GM23338 (cell line): ENCODE measurements at regions not wholly inside any gene's neighbourhood (a gene's known extent, or its start where the extent isn't known, plus 50 kb on each side); places are given as distances from the start of the nearest gene placed in this dataset.

ENCODE experiments used
- ATAC-seq: fragments of 200-7000 bp; cut with Tn5 transposase; 3 replicates; pipeline ENCODE4 v1.9.1; 2020
- DNase-seq: peaks from one replicate; pipeline ENCODE4 v3.0.0-alpha.2; 2015; ENCODE audit warnings: low spot score
- H2AFZ ChIP-seq: fragments of 200-600 bp; sonication (generic); 2 replicates; pipeline ENCODE4 v1.8.0; 2016; ENCODE audit warnings: antibody characterized with exemption, mild to moderate bottlenecking, moderate library complexity
- H3F3A ChIP-seq: fragments of 200-600 bp; sonication (generic); replicated peaks from 2 replicates; pipeline ENCODE4 v1.8.0; 2017; ENCODE audit warnings: antibody characterized with exemption, mixed run types, low read depth
- H3K27ac ChIP-seq: fragments of 200-600 bp; sonication (generic); 2 replicates; pipeline ENCODE4 v1.6.1; 2016; ENCODE audit warnings: low read depth
- H3K27me3 ChIP-seq: fragments of 200-600 bp; sonication (generic); 2 replicates; pipeline ENCODE4 v1.8.0; 2016; ENCODE audit warnings: mild to moderate bottlenecking, mixed run types, moderate library complexity; ENCODE audit not compliant: insufficient read depth
- H3K36me3 ChIP-seq: fragments of 200-600 bp; sonication (generic); 2 replicates; pipeline ENCODE4 v1.8.0; 2016; ENCODE audit warnings: mild to moderate bottlenecking; ENCODE audit not compliant: insufficient read depth
- H3K4me1 ChIP-seq: fragments of 200-600 bp; sonication (generic); 2 replicates; pipeline ENCODE4 v1.8.0; 2016; ENCODE audit warnings: mild to moderate bottlenecking, moderate library complexity; ENCODE audit not compliant: insufficient read depth
- H3K4me2 ChIP-seq: fragments of 200-600 bp; sonication (generic); 2 replicates; pipeline ENCODE4 v1.7.1; 2017; ENCODE audit warnings: mixed run types
- H3K4me3 ChIP-seq: fragments of 200-600 bp; sonication (generic); 2 replicates; pipeline ENCODE4 v1.6.1; 2016; ENCODE audit warnings: mixed run types
- H3K79me2 ChIP-seq: fragments of 200-600 bp; sonication (generic); replicated peaks from 2 replicates; pipeline ENCODE4 v1.8.0; 2017; ENCODE audit warnings: mild to moderate bottlenecking; ENCODE audit not compliant: insufficient read depth
- H3K9me2 ChIP-seq: fragments of 200-600 bp; sonication (generic); 2 replicates; pipeline ENCODE4 v1.8.0; 2017; ENCODE audit not compliant: insufficient read depth
- H4K20me1 ChIP-seq: fragments of 200-600 bp; sonication (generic); replicated peaks from 2 replicates; pipeline ENCODE4 v1.8.0; 2017; ENCODE audit warnings: mild to moderate bottlenecking; ENCODE audit not compliant: insufficient read depth
- H3K27ac Mint-ChIP-seq: 2 replicates; pipeline ENCODE4 v1.8.0; 2020; ENCODE audit warnings: inconsistent platforms, mild to moderate bottlenecking, moderate library complexity, mixed read lengths
- H3K27me3 Mint-ChIP-seq: 3 replicates; pipeline ENCODE4 v1.8.0; 2022; ENCODE audit warnings: low read depth, mild to moderate bottlenecking, moderate library complexity, mixed read lengths, inconsistent platforms; ENCODE audit not compliant: insufficient read depth, poor library complexity
- H3K36me3 Mint-ChIP-seq: 3 replicates; pipeline ENCODE4 v1.8.0; 2021; ENCODE audit warnings: low read depth, mild to moderate bottlenecking, inconsistent platforms, moderate library complexity, mixed read lengths
- H3K4me1 Mint-ChIP-seq: 3 replicates; pipeline ENCODE4 v1.8.0; 2020; ENCODE audit warnings: mild to moderate bottlenecking, inconsistent platforms, mixed read lengths
- H3K4me3 Mint-ChIP-seq: 3 replicates; pipeline ENCODE4 v1.8.0; 2021; ENCODE audit warnings: moderate library complexity, mild to moderate bottlenecking, inconsistent platforms, mixed read lengths
- H3K9me3 Mint-ChIP-seq: 3 replicates; pipeline ENCODE4 v1.8.0; 2020; ENCODE audit warnings: moderate library complexity, mild to moderate bottlenecking, inconsistent platforms, mixed read lengths
- CREB1 ChIP-seq: fragments of 250-450 bp; sonication (Bioruptor Pico); IDR thresholded peaks from 2 replicates; pipeline ENCODE4 v1.5.0; 2020; ENCODE audit warnings: low read depth, mild to moderate bottlenecking, moderate library complexity
- ETS1 ChIP-seq: IDR thresholded peaks from 2 replicates; pipeline ENCODE4 v1.6.1; 2016; ENCODE audit warnings: antibody characterized with exemption
- EZH2 ChIP-seq: fragments of 200-600 bp; sonication (generic); IDR thresholded peaks from one replicate; pipeline ENCODE4 v1.8.0; 2017; ENCODE audit warnings: antibody characterized with exemption, mild to moderate bottlenecking, low read depth; ENCODE audit not compliant: unreplicated experiment
- EZH2phosphoT487 ChIP-seq: fragments of 200-600 bp; sonication (generic); IDR thresholded peaks from one replicate; pipeline ENCODE4 v1.8.1; 2018; ENCODE audit warnings: antibody characterized with exemption; ENCODE audit not compliant: unreplicated experiment
- JUNB ChIP-seq: IDR thresholded peaks from one replicate; pipeline ENCODE4 v1.6.1; 2016; ENCODE audit warnings: antibody characterized with exemption; ENCODE audit not compliant: unreplicated experiment
- NANOG ChIP-seq: IDR thresholded peaks from 2 replicates; pipeline ENCODE4 v1.6.1; 2016; ENCODE audit warnings: antibody characterized with exemption, borderline replicate concordance
- POLR2AphosphoS5 ChIP-seq: IDR thresholded peaks from 2 replicates; pipeline ENCODE4 v1.6.1; 2016; ENCODE audit warnings: antibody characterized with exemption, low read depth
- REST ChIP-seq: IDR thresholded peaks from one replicate; pipeline ENCODE4 v1.6.1; 2018; ENCODE audit warnings: antibody characterized with exemption; ENCODE audit not compliant: unreplicated experiment
- STAT1 ChIP-seq: IDR thresholded peaks from one replicate; pipeline ENCODE4 v1.6.1; 2016; ENCODE audit warnings: antibody characterized with exemption; ENCODE audit not compliant: unreplicated experiment
- ZNF114 ChIP-seq: fragments of 250-450 bp; sonication (Bioruptor Pico); IDR thresholded peaks from 2 replicates; pipeline ENCODE4 v1.5.0; 2020; ENCODE audit warnings: mild to moderate bottlenecking, moderate library complexity
- ZNF331 ChIP-seq: fragments of 250-450 bp; sonication (Bioruptor Pico); IDR thresholded peaks from 2 replicates; pipeline ENCODE4 v1.5.0; 2020; ENCODE audit warnings: low read depth, mild to moderate bottlenecking, moderate library complexity
- TF ChIP-seq, protein P1 (sequence below), 2 experiments: fragments of 200-600 bp in 1 of 2; sonication (generic) in 1 of 2; conservative IDR thresholded peaks; 2 replicates each; pipeline versions ENCODE4 v1.5.1 to v1.6.1; 2016 to 2017; ENCODE audit warnings: antibody characterized with exemption in 2 of 2, low read depth in 2 of 2, mild to moderate bottlenecking in 2 of 2, moderate library complexity in 1 of 2

GRCh38 chr5:8381972-8382371 lies 513.0 kb downstream of the MTRR start (continued):
- TF ChIP-seq ETS1, result no peak
- no peak for TF ChIP-seq NANOG
- no peak for TF ChIP-seq POLR2AphosphoS5

- H3K27ac Mint-ChIP-seq, result no peak overlapping the region
Measured at GRCh38 chr5:8382456-8382855, 513.5 kb downstream of the MTRR start.

More at GRCh38 chr5:8382456-8382855, 513.5 kb downstream of the MTRR start:
- Histone ChIP-seq H3K36me3 (no peaks in the 10 kb centered on the region), H3F3A (no peaks in the 10 kb centered on the region), H3K9me2 (peaks cover 4% of the 10 kb centered on the region; the same call in 1 of the 2 replicates), H3K4me3 (no peak overlapping the region), H3K27ac (no peak overlapping the region), H4K20me1 (no peaks in the 10 kb centered on the region), H3K4me2 (no peak overlapping the region), H3K27me3 (no peaks in the 10 kb centered on the region), H3K4me1 (no peaks in the 10 kb centered on the region), H2AFZ (no peak overlapping the region), H3K79me2 (no peaks in the 10 kb centered on the region)
- ATAC-seq, result no peak
- no peak overlapping the region for H3K4me3 Mint-ChIP-seq
- peaks cover 2% of the 10 kb centered on the region for H3K27me3 Mint-ChIP-seq
- no peak for DNase-seq
- TF ChIP-seq, protein P1, sequence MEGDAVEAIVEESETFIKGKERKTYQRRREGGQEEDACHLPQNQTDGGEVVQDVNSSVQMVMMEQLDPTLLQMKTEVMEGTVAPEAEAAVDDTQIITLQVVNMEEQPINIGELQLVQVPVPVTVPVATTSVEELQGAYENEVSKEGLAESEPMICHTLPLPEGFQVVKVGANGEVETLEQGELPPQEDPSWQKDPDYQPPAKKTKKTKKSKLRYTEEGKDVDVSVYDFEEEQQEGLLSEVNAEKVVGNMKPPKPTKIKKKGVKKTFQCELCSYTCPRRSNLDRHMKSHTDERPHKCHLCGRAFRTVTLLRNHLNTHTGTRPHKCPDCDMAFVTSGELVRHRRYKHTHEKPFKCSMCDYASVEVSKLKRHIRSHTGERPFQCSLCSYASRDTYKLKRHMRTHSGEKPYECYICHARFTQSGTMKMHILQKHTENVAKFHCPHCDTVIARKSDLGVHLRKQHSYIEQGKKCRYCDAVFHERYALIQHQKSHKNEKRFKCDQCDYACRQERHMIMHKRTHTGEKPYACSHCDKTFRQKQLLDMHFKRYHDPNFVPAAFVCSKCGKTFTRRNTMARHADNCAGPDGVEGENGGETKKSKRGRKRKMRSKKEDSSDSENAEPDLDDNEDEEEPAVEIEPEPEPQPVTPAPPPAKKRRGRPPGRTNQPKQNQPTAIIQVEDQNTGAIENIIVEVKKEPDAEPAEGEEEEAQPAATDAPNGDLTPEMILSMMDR (conservative IDR thresholded peaks at IDR 0.05; ENCODE audit: low read depth in 2 of 2), result no peak
- TF ChIP-seq CREB1 (CRISPR knock-in tag) (no peak), ETS1 (no peak), ZNF331 (CRISPR knock-in tag) (no peak), EZH2 (no peak), EZH2phosphoT487 (no peak), JUNB (no peak), NANOG (no peak), ZNF114 (CRISPR knock-in tag) (no peak), REST (no peak), STAT1 (no peak)
- H3K9me3 Mint-ChIP-seq, result no peaks in the 10 kb centered on the region
- no peaks in the 10 kb centered on the region for H3K4me1 Mint-ChIP-seq
- no peaks in the 10 kb centered on the region for H3K36me3 Mint-ChIP-seq
